GM12865 (cell line): ENCODE measurements at regions not wholly inside any gene's neighbourhood (a gene's known extent, or its start where the extent isn't known, plus 50 kb on each side); places are given as distances from the start of the nearest gene placed in this dataset.

ENCODE experiments used
- DNase-seq: peaks from one replicate; pipeline ENCODE4 v3.0.0; 2010; ENCODE audit warnings: low read depth
- H3K4me3 ChIP-seq: 2 replicates; pipeline ENCODE4 v1.5.1; 2011; ENCODE audit warnings: mild to moderate bottlenecking, low read depth, low read length, control low read depth
- TF ChIP-seq, protein P1 (sequence below): IDR thresholded peaks from 2 replicates; pipeline ENCODE4 v1.5.1; 2011; ENCODE audit warnings: low read length, control low read depth, low read depth, inconsistent platforms; ENCODE audit not compliant: insufficient read depth; ENCODE audit errors: missing control alignments

DNA sequence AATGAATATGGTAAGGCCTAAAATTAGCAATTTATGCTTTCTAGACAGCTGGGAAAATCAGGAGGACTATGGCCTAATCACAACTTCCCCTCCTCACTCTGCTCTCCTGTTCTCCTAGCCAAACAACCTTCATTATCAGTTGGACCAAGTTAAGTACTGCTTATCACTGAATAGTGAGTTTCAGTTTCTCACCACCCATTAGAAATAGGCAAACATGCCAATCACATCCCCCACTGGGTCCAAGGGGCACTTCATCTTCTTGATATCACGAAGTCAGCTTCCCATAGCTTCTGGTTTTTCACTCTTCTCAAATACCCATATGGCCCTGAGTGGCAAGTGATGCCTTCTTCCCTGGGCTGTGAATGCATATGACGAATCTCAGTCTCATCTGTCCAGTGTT, 689.6 kb downstream of the SLITRK5 start:
- H3K4me3 ChIP-seq, result no peak overlapping the region
- TF ChIP-seq, protein P1, sequence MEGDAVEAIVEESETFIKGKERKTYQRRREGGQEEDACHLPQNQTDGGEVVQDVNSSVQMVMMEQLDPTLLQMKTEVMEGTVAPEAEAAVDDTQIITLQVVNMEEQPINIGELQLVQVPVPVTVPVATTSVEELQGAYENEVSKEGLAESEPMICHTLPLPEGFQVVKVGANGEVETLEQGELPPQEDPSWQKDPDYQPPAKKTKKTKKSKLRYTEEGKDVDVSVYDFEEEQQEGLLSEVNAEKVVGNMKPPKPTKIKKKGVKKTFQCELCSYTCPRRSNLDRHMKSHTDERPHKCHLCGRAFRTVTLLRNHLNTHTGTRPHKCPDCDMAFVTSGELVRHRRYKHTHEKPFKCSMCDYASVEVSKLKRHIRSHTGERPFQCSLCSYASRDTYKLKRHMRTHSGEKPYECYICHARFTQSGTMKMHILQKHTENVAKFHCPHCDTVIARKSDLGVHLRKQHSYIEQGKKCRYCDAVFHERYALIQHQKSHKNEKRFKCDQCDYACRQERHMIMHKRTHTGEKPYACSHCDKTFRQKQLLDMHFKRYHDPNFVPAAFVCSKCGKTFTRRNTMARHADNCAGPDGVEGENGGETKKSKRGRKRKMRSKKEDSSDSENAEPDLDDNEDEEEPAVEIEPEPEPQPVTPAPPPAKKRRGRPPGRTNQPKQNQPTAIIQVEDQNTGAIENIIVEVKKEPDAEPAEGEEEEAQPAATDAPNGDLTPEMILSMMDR, result no peak
- no peak for DNase-seq

DNA sequence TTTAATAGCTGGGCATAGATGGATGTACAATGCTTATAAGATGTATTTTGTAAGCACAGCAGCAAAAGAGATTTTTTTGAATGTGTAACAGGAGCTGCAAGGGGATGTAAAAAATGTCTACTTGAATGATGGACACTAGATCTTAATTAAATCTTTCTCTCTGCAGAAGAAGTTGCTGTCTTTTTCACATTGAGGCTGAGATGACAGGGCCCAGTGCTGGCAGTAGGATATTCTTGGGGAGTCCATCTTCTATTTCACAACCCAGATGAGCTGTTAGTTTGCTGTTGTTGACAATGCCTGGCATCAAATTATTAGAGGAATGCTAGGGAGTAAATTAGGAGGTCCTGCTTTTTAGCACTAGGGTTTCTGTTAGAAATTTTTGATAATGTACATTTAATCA, 698.7 kb downstream of the SLITRK5 start:
- DNase-seq, result no peak
- TF ChIP-seq, protein P1, result no peak
- H3K4me3 ChIP-seq, result no peak overlapping the region

DNA sequence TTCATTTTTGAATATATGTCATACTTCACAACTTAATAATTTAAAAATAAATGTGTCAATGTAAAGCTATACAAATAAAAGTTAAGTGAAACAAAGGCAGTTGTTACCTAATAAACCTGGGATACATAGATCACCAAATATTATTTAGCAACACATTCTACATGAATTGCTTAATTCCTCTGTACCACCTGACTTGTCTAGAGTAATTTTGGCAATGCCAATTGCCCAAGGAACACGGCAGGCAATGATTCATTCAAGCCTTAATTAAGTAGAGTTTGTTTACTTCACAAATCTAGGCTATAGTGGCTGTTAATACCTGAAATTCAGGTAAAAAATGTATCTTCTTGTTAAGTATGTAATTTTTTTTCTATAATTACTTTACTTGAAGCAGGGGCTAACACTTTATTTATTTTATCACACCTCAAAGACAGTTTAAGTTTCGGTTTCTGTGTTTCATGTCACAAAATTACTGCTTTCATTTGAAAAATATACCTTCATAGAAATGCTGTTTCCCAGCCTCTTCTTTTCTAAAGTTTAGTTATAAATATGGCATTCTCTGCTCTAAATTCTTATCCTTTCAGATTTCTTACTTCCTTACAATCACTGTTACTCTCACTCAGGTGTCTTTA, 705.7 kb downstream of the SLITRK5 start:
- H3K4me3 ChIP-seq, result no peak overlapping the region
- no peak for DNase-seq
- TF ChIP-seq, protein P1, result no peak

DNA sequence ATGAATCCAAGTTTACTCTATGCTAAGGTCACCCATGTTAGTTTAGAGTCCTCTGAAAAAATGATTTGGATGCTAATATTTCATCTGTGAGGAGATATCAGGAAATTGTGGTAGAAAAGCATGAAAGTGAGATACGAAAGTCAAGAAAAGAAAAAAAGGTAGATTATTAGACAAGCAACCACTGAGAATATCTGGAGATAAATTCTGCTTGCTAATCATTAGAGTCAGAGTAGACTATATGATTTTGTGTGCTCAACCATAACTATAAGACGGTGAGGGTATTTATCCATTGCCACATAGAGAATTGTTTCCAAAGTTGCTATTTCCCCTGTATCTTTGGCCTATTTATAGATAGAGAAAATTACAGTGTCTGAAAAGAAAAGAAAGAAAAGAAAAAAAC, 706.7 kb downstream of the SLITRK5 start:
- TF ChIP-seq, protein P1, result no peak
- no peak for DNase-seq
- H3K4me3 ChIP-seq, result no peak overlapping the region

DNA sequence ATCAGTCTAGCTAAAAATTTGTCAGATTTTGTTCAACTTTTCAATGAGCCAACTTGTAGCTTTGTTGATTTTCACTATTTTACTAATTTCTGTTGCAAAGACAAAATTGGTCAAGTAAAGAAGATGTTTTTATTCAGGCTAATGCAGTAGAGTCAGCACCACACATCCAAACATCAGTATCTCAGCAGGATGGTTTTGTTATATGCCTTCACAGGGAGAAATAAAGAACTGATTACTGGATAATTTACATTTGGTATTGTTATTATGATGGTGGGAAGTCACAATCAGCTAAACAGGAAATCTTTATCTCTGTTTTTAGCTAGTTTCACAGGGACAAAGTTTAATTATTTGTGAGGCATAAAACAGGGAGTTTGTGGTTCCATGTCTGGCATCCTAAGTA, 713.4 kb downstream of the SLITRK5 start:
- TF ChIP-seq, protein P1, result no peak
- no peak for DNase-seq
- no peak overlapping the region for H3K4me3 ChIP-seq

DNA sequence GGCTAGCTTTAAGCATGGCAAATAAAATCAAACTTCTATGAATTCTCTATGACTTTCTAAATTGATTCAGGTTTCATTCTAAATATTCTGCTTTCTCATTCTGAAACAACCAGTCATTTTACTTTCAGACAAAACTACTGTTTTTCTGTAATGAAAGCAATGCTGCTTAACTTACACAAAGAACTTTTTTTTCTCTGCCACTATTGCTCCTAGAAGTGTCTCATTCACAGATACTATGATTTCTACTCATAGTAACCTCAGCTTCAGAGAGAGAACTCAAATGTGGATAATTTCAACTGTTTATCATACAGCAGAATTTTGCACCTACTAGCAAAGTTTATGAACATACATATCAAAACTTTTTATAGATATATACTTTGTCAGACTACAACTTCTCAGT, 724.6 kb downstream of the SLITRK5 start:
- DNase-seq, result no peak

DNA sequence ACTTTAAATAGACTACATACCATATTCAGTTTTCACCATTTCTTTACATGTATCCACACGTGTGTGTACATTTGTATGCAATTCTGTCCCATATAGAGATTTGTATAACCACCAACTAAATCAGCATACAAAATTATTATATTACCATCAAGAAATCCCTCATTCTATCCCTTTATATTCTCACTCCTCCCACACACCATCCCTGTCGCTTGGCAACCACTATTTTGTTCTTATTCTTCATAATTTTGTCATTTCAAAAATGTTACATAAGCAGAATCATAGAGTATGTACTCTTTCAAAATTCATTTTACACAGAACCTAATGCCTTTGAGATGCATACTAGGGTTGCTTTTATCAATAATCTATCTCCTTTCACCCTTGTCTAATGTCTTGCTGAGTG, 740.5 kb downstream of the SLITRK5 start:
- TF ChIP-seq, protein P1, result no peak
- H3K4me3 ChIP-seq, result no peak overlapping the region
- DNase-seq, result no peak

More for the DNA sequence above, 724.6 kb downstream of the SLITRK5 start:
- TF ChIP-seq, protein P1, result no peak
- H3K4me3 ChIP-seq, result no peak overlapping the region
